Mesenchymal stem cell (in vitro differentiated cells and primary cell): ENCODE measurements at regions not wholly inside any gene's neighbourhood (a gene's known extent, or its start where the extent isn't known, plus 50 kb on each side); places are given as distances from the start of the nearest gene placed in this dataset.

Source experiments
- DNase-seq: peaks from one replicate; pipeline ENCODE4 v3.0.0-alpha.2; 2013
- H2AFZ ChIP-seq: one replicate; pipeline ENCODE4 v1.6.1; 2013; ENCODE audit warnings: low read depth, mild to moderate bottlenecking, control low read depth, inconsistent platforms, low read length, moderate library complexity
- H2AK5ac ChIP-seq: 2 replicates; pipeline ENCODE4 v1.6.1; 2013; ENCODE audit warnings: low read length, moderate library complexity, mild to moderate bottlenecking, inconsistent platforms; ENCODE audit not compliant: severe bottlenecking
- H2BK120ac ChIP-seq: one replicate; pipeline ENCODE4 v1.6.1; 2013; ENCODE audit warnings: low read depth, mild to moderate bottlenecking, inconsistent platforms, low read length, moderate library complexity
- H2BK12ac ChIP-seq, 2 experiments: one replicate each; pipeline ENCODE4 v1.6.1; 2013; ENCODE audit warnings: inconsistent platforms in 2 of 2, low read length in 2 of 2, mild to moderate bottlenecking in 2 of 2, moderate library complexity in 2 of 2, control low read depth in 1 of 2
- H2BK15ac ChIP-seq: one replicate; pipeline ENCODE4 v1.6.1; 2013; ENCODE audit warnings: mild to moderate bottlenecking, low read depth, inconsistent platforms; ENCODE audit not compliant: poor library complexity, severe bottlenecking
- H2BK5ac ChIP-seq: 2 replicates; pipeline ENCODE4 v1.6.1; 2013; ENCODE audit warnings: low read depth, mild to moderate bottlenecking, low read length, control low read depth, inconsistent platforms; ENCODE audit not compliant: poor library complexity, severe bottlenecking
- H3K14ac ChIP-seq, 2 experiments: one replicate each; pipeline ENCODE4 v1.6.1; 2013; ENCODE audit warnings: inconsistent platforms in 2 of 2, low read length in 2 of 2, control low read depth in 1 of 2, mild to moderate bottlenecking in 1 of 2, moderate library complexity in 1 of 2
- H3K18ac ChIP-seq, 2 experiments: one replicate each; pipeline ENCODE4 v1.6.1; 2013; ENCODE audit warnings: inconsistent platforms in 2 of 2, low read length in 2 of 2, control low read depth in 1 of 2, low read depth in 1 of 2, mild to moderate bottlenecking in 1 of 2
- H3K23ac ChIP-seq, 2 experiments: one replicate each; pipeline ENCODE4 v1.6.1; 2013; ENCODE audit warnings: inconsistent platforms in 2 of 2, low read length in 2 of 2, mild to moderate bottlenecking in 2 of 2, moderate library complexity in 2 of 2, control low read depth in 1 of 2
- H3K27ac ChIP-seq: 2 replicates; pipeline ENCODE4 v1.5.1; 2013; ENCODE audit warnings: mild to moderate bottlenecking, moderate library complexity, low read length, control low read depth, inconsistent platforms; ENCODE audit not compliant: poor library complexity, severe bottlenecking
- H3K27me3 ChIP-seq, 2 experiments: 2 replicates each; pipeline versions ENCODE4 v1.6.1 to v1.7.0; 2013; ENCODE audit warnings: low read length in 2 of 2, mild to moderate bottlenecking in 2 of 2, moderate library complexity in 2 of 2, control low read depth in 1 of 2, inconsistent platforms in 1 of 2; ENCODE audit not compliant: control insufficient read depth in 1 of 2, insufficient read depth in 1 of 2
- H3K36me3 ChIP-seq, 2 experiments: 2 replicates each; pipeline versions ENCODE4 v1.6.1 to v1.7.0; 2013; ENCODE audit warnings: low read length in 2 of 2, control low read depth in 1 of 2, inconsistent platforms in 1 of 2, low read depth in 1 of 2, mild to moderate bottlenecking in 1 of 2; ENCODE audit not compliant: insufficient read depth in 2 of 2, control insufficient read depth in 1 of 2
- H3K4ac ChIP-seq, 2 experiments: one replicate each; pipeline ENCODE4 v1.6.1; 2013; ENCODE audit warnings: inconsistent platforms in 2 of 2, low read length in 2 of 2, mild to moderate bottlenecking in 2 of 2, moderate library complexity in 2 of 2, control low read depth in 1 of 2, low read depth in 1 of 2
- H3K4me1 ChIP-seq: 2 replicates; pipeline ENCODE4 v1.6.1; 2013; ENCODE audit warnings: low read depth, low read length, control low read depth; ENCODE audit not compliant: control insufficient read depth, insufficient read depth
- H3K4me2 ChIP-seq: 2 replicates; pipeline ENCODE4 v1.6.1; 2013; ENCODE audit warnings: low read length, mild to moderate bottlenecking, inconsistent platforms; ENCODE audit not compliant: poor library complexity, severe bottlenecking
- H3K4me3 ChIP-seq, 2 experiments: 2 replicates each; pipeline versions ENCODE4 v1.5.1 to v1.7.0; 2013; ENCODE audit warnings: low read length in 2 of 2, mild to moderate bottlenecking in 2 of 2, control low read depth in 1 of 2, low read depth in 1 of 2; ENCODE audit not compliant: insufficient read depth in 1 of 2
- H3K79me1 ChIP-seq: replicated peaks from 2 replicates; pipeline ENCODE4 v1.6.1; 2013; ENCODE audit warnings: mild to moderate bottlenecking, control low read depth, low read length, inconsistent platforms; ENCODE audit not compliant: poor library complexity, severe bottlenecking
- H3K9ac ChIP-seq: 2 replicates; pipeline ENCODE4 v1.7.0; 2013; ENCODE audit warnings: mild to moderate bottlenecking, low read length, moderate library complexity
- H3K9me3 ChIP-seq: 2 replicates; pipeline ENCODE4 v1.7.0; 2013; ENCODE audit warnings: mild to moderate bottlenecking, low read length; ENCODE audit not compliant: control insufficient read depth
- H4K8ac ChIP-seq: one replicate; pipeline ENCODE4 v1.6.1; 2013; ENCODE audit warnings: inconsistent platforms, mild to moderate bottlenecking, low read length, moderate library complexity
- H4K91ac ChIP-seq: one replicate; pipeline ENCODE4 v1.6.1; 2013; ENCODE audit warnings: mild to moderate bottlenecking, low read length, inconsistent platforms
- WGBS: methylation state at CpG from one replicate; pipeline ENCODE4 v1.1.7; 2013; ENCODE audit warnings: mixed read lengths; 5-methylcytosine and 5-hydroxymethylcytosine counted together

DNA sequence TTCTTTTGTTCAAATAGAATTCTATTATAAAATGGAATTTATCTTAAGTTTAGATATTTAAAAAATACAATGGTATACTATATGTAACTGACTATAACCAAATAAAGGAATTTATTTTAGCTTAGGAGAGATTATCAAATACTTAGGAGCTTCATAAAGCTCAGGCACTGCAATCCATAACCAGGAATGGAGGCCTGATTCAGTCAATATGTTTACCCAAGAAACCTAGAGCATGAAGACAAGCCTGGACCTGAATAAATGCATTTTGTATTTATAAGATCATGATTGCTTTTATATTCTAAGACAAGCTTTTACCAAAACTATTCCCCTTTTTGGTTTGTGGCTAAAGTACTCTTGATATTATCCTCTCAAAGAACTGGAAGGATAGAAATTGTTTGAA, 742.6 kb downstream of the FAT4 start:
- H3K79me1 ChIP-seq, result no peaks in the 10 kb centered on the region
- no peak overlapping the region for H2AFZ ChIP-seq
- H3K4me2 ChIP-seq, result no peak overlapping the region
- no peak overlapping the region for H2BK120ac ChIP-seq
- H4K91ac ChIP-seq, result no peak overlapping the region
- no peaks in the 10 kb centered on the region for H3K27me3 ChIP-seq
- no peaks in the 10 kb centered on the region for H3K9me3 ChIP-seq
- no peak overlapping the region for H3K4ac ChIP-seq
- H4K8ac ChIP-seq, result no peak overlapping the region
- H3K4me1 ChIP-seq, result no peaks in the 10 kb centered on the region
- no peak overlapping the region for H2BK12ac ChIP-seq
- H3K36me3 ChIP-seq, result no peaks in the 10 kb centered on the region
- DNase-seq, result no peak
- H3K9ac ChIP-seq, result no peak overlapping the region
- no peak overlapping the region for H2BK5ac ChIP-seq
- no peak overlapping the region for H2AK5ac ChIP-seq
- no peak overlapping the region for H2BK15ac ChIP-seq
- H3K4me3 ChIP-seq, result no peak overlapping the region
- no peak overlapping the region for H3K18ac ChIP-seq
- H3K14ac ChIP-seq, result no peak overlapping the region
- H3K23ac ChIP-seq, result no peak overlapping the region
- H3K27ac ChIP-seq, result no peak overlapping the region

DNA sequence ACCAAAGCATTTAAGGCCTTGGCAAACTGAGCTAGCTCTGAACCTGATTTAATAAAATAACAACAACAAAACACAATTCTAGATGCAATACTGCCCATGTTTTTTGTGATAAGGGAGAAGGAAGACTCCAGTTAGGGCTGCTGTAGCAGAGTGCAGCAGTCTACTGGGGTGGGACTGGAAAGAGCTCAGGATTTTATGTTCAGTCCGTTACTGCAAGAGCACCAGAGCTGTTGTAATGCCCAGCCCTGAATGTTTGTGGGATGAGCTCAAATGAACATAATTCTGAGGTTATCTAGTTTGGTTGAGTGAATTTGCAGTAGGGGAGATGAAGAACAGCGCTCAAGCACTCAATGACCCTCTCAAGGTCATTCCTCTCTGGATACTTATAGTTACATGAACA, 743.8 kb downstream of the FAT4 start:
- Histone ChIP-seq H2BK15ac (no peak overlapping the region), H3K27ac (no peak overlapping the region), H2AFZ (no peak overlapping the region), H3K14ac (no peak overlapping the region), H4K8ac (no peak overlapping the region), H3K9me3 (no peaks in the 10 kb centered on the region), H2BK12ac (no peak overlapping the region), H3K4me3 (no peak overlapping the region), H3K9ac (no peak overlapping the region), H2AK5ac (no peak overlapping the region), H3K4me1 (no peaks in the 10 kb centered on the region), H3K79me1 (no peaks in the 10 kb centered on the region), H3K4ac (no peak overlapping the region), H3K18ac (no peak overlapping the region), H4K91ac (no peak overlapping the region), H3K4me2 (no peak overlapping the region), H3K36me3 (no peaks in the 10 kb centered on the region), H3K27me3 (no peaks in the 10 kb centered on the region), H3K23ac (no peak overlapping the region), H2BK120ac (no peak overlapping the region), H2BK5ac (no peak overlapping the region)
- WGBS, result 85% methylated on average over 1 of the region's 2 CpGs
- DNase-seq, result no peak

GRCh38 chr4:126061655-126062054, 746.9 kb downstream of the FAT4 start:
- H3K4ac ChIP-seq, result no peak overlapping the region
- WGBS, result 91% methylated on average over 3 of the region's 4 CpGs
- H3K14ac ChIP-seq, result no peak overlapping the region
- H3K4me1 ChIP-seq, result no peaks in the 10 kb centered on the region
- no peaks in the 10 kb centered on the region for H3K9me3 ChIP-seq
- H3K4me2 ChIP-seq, result no peak overlapping the region
- H2BK15ac ChIP-seq, result no peak overlapping the region
- no peak overlapping the region for H3K18ac ChIP-seq
- H3K27ac ChIP-seq, result no peak overlapping the region
- H2BK120ac ChIP-seq, result no peak overlapping the region
- no peaks in the 10 kb centered on the region for H3K36me3 ChIP-seq
- no peak overlapping the region for H2AFZ ChIP-seq
- H2BK5ac ChIP-seq, result no peak overlapping the region
- H3K9ac ChIP-seq, result no peak overlapping the region
- no peak overlapping the region for H3K4me3 ChIP-seq
- H3K79me1 ChIP-seq, result no peaks in the 10 kb centered on the region
- no peaks in the 10 kb centered on the region for H3K27me3 ChIP-seq
- DNase-seq, result no peak
- H2AK5ac ChIP-seq, result no peak overlapping the region
- H4K8ac ChIP-seq, result no peak overlapping the region
- no peak overlapping the region for H4K91ac ChIP-seq
- no peak overlapping the region for H3K23ac ChIP-seq
- H2BK12ac ChIP-seq, result no peak overlapping the region

GRCh38 chr4:126065016-126065415, 750.3 kb downstream of the FAT4 start:
- Histone ChIP-seq H4K8ac (no peak overlapping the region), H3K4me1 (no peaks in the 10 kb centered on the region), H3K27me3 (no peaks in the 10 kb centered on the region), H3K18ac (no peak overlapping the region), H3K4me2 (no peak overlapping the region), H2BK12ac (no peak overlapping the region), H2BK15ac (no peak overlapping the region), H3K23ac (no peak overlapping the region), H3K27ac (no peak overlapping the region), H3K79me1 (no peaks in the 10 kb centered on the region), H3K36me3 (no peaks in the 10 kb centered on the region), H2BK120ac (no peak overlapping the region), H3K9me3 (no peaks in the 10 kb centered on the region), H3K4me3 (no peak overlapping the region), H2AK5ac (no peak overlapping the region), H2BK5ac (no peak overlapping the region), H3K4ac (no peak overlapping the region), H3K9ac (no peak overlapping the region), H4K91ac (no peak overlapping the region), H3K14ac (no peak overlapping the region), H2AFZ (no peak overlapping the region)
- DNase-seq, result no peak
